ENCODE measurements at regions not wholly inside any gene's neighbourhood (a gene's known extent, or its start where the extent isn't known, plus 50 kb on each side); places are given as distances from the start of the nearest gene placed in this dataset.

- intact Hi-C loops (cut with micrococcal nuclease; ENCODE audit: unreplicated experiment) = no loop called here
- H3K27ac Mint-ChIP-seq (ENCODE audit: unreplicated experiment) = no peak overlapping the region
- H3K27me3 Mint-ChIP-seq (ENCODE audit: unreplicated experiment) = no peaks in the 10 kb centered on the region
- no peak for DNase-seq
- CTCF ChIA-PET = no interaction called here
- BruUV-seq (replicated peaks) = no TSS peak
- H3K4me1 Mint-ChIP-seq (ENCODE audit: low read depth, unreplicated experiment) = no peaks in the 10 kb centered on the region
- H3K4me3 Mint-ChIP-seq (ENCODE audit: low read depth, unreplicated experiment) = no peak overlapping the region
- peaks cover 5% of the 10 kb centered on the region for H3K9me3 Mint-ChIP-seq (ENCODE audit: low read depth, unreplicated experiment)
- TF ChIP-seq, protein P1, sequence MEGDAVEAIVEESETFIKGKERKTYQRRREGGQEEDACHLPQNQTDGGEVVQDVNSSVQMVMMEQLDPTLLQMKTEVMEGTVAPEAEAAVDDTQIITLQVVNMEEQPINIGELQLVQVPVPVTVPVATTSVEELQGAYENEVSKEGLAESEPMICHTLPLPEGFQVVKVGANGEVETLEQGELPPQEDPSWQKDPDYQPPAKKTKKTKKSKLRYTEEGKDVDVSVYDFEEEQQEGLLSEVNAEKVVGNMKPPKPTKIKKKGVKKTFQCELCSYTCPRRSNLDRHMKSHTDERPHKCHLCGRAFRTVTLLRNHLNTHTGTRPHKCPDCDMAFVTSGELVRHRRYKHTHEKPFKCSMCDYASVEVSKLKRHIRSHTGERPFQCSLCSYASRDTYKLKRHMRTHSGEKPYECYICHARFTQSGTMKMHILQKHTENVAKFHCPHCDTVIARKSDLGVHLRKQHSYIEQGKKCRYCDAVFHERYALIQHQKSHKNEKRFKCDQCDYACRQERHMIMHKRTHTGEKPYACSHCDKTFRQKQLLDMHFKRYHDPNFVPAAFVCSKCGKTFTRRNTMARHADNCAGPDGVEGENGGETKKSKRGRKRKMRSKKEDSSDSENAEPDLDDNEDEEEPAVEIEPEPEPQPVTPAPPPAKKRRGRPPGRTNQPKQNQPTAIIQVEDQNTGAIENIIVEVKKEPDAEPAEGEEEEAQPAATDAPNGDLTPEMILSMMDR (IDR thresholded peaks at IDR 0.05; ENCODE audit: unreplicated experiment) = no peak
- no peaks in the 10 kb centered on the region for H3K36me3 Mint-ChIP-seq (ENCODE audit: insufficient read depth, unreplicated experiment)
Measured at GRCh38 chr15:97694456-97694855, 266.0 kb upstream of the ARRDC4 start.

- Mint-ChIP-seq H3K36me3 (ENCODE audit: insufficient read depth, unreplicated experiment) (no peaks in the 10 kb centered on the region), H3K9me3 (ENCODE audit: low read depth, unreplicated experiment) (peaks cover 9% of the 10 kb centered on the region), H3K4me1 (ENCODE audit: low read depth, unreplicated experiment) (no peaks in the 10 kb centered on the region), H3K27ac (ENCODE audit: unreplicated experiment) (no peak overlapping the region), H3K27me3 (ENCODE audit: unreplicated experiment) (no peaks in the 10 kb centered on the region), H3K4me3 (ENCODE audit: low read depth, unreplicated experiment) (no peak overlapping the region)
- TF ChIP-seq, protein P1 (IDR thresholded peaks at IDR 0.05; ENCODE audit: unreplicated experiment) = no peak
- no TSS peak for BruUV-seq (replicated peaks)
- intact Hi-C loops (cut with micrococcal nuclease; ENCODE audit: unreplicated experiment) = no loop called here
- DNase-seq = no peak
- CTCF ChIA-PET = no interaction called here
Measured at GRCh38 chr15:97703400-97703799, 257.1 kb upstream of the ARRDC4 start.

DNA sequence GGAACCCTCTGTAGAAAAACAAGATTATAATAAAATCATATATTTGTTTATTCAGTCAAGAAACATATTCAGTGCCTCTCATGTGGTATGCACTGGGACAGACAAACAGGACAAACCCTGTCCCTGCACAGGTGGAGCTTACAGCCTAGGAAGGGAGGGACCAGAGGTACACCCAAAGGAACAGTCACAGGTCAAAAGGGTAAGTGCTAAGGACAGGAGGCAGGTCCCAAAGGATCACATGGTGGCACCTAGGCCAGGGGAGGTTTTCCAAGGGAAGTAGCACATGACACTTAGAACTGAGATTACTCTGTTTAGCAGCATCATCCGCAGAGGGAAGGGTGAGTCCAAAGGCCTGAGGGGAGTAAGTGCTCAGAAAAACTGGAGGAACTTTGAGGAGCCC lies 254.4 kb upstream of the ARRDC4 start:
- Mint-ChIP-seq H3K4me3 (ENCODE audit: low read depth, unreplicated experiment) (no peak overlapping the region), H3K27me3 (ENCODE audit: unreplicated experiment) (no peaks in the 10 kb centered on the region), H3K9me3 (ENCODE audit: low read depth, unreplicated experiment) (peaks cover 9% of the 10 kb centered on the region), H3K27ac (ENCODE audit: unreplicated experiment) (no peak overlapping the region), H3K36me3 (ENCODE audit: insufficient read depth, unreplicated experiment) (no peaks in the 10 kb centered on the region), H3K4me1 (ENCODE audit: low read depth, unreplicated experiment) (no peaks in the 10 kb centered on the region)
- TF ChIP-seq, protein P1 (IDR thresholded peaks at IDR 0.05; ENCODE audit: unreplicated experiment) = no peak
- intact Hi-C loops (cut with micrococcal nuclease; ENCODE audit: unreplicated experiment) = no loop called here
- no peak for DNase-seq
- CTCF ChIA-PET = no interaction called here
- no TSS peak for BruUV-seq (replicated peaks)

DNA sequence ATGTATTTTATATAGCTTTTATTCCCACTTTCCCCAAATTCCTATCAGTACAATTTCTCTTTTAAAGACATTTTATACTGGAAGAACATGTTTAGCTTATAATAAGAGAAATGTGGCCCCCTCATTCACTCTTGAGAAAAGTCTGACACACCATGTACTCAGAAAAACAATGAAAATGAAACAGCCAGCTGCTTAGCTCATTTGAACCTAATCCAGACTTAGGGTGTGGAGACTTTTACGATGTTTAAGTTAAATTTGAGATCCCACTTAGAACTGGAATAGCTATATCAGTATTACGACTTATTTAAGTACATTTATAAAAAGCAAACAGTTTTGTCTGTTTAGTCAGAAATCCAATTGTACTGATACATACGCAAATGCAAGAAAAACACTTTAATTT lies 252.3 kb upstream of the ARRDC4 start:
- Mint-ChIP-seq H3K4me1 (ENCODE audit: low read depth, unreplicated experiment) (no peaks in the 10 kb centered on the region), H3K4me3 (ENCODE audit: low read depth, unreplicated experiment) (no peak overlapping the region), H3K36me3 (ENCODE audit: insufficient read depth, unreplicated experiment) (no peaks in the 10 kb centered on the region), H3K27me3 (ENCODE audit: unreplicated experiment) (no peaks in the 10 kb centered on the region), H3K27ac (ENCODE audit: unreplicated experiment) (no peak overlapping the region), H3K9me3 (ENCODE audit: low read depth, unreplicated experiment) (peaks cover 9% of the 10 kb centered on the region)
- BruUV-seq (replicated peaks) = no TSS peak
- DNase-seq = no peak
- intact Hi-C loops (cut with micrococcal nuclease; ENCODE audit: unreplicated experiment) = no loop called here
- TF ChIP-seq, protein P1 (IDR thresholded peaks at IDR 0.05; ENCODE audit: unreplicated experiment) = no peak
- CTCF ChIA-PET = interaction anchor here (0.6 kb wide), 1 partner anchor 26 kb away, joined by 4 read pairs; no protein-coding TSS in a partner anchor

Data from Calu3 (cell line).